ENCODE measurements at regions not wholly inside any gene's neighbourhood (a gene's known extent, or its start where the extent isn't known, plus 50 kb on each side); places are given as distances from the start of the nearest gene placed in this dataset.
"Not testable (repeated sequence)": the region's sequence is repeated elsewhere in the genome, so short reads cannot be mapped to it uniquely, and the experiment has no call there.

DNA sequence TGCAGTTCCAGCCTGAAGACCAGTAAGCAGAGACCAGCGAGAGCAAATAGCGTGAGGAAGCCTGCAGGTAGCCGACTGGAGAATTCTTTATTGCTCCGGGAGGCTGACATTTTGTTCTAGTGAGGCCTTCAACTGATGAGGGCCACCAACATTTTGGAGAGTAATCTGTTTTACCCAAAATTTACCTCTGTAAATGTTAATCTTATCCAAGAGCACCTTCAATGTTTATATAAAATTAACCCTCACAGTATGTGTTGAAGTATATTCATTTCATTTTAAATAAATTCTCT, 546.4 kb upstream of the SLITRK5 start:
- no peak for DNase-seq

DNA sequence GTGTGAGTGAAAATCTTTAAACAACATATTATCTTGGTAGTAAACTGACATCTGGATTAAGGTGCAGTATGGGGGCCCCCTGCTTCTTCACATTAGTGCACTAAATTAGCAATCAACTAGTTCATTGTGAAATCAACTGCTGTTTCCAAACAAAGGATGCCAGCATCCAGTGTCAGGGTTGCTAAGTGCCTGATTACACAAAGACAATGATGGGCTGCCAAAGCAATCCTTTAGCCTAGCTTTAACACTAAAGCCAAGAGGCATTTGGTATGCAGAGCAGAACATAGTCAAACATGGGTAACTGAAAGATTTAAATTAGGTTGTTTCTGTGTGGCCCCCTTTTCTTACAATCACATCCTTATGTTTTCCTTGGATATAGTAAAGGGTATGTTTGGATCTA, 543.1 kb upstream of the SLITRK5 start:
- DNase-seq: no peak

GRCh38 chr13:87128491-87128890, 542.7 kb upstream of the SLITRK5 start:
- no peak for DNase-seq

- DNase-seq: no peak
These were observed 541.4 kb upstream of the SLITRK5 start for GRCh38 chr13:87129602-87130300.

DNA sequence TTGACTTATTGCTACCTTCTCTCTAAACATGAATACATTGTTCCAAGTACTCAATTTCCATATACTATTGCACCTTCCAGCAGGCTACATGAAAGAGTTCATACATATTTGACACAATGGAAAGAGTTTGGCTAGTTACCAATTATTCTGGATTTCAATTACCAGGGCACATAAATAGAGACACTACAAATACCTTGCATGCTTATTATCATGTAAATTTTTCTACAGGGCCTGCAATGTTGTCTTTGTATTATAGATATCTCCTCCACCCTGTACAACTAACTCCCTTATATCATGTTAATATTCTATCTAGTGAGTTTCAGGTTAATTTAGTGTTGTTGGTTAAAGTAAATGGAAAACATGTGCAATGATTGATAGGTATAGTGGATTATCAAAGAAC, 540.7 kb upstream of the SLITRK5 start:
- DNase-seq: no peak

DNA sequence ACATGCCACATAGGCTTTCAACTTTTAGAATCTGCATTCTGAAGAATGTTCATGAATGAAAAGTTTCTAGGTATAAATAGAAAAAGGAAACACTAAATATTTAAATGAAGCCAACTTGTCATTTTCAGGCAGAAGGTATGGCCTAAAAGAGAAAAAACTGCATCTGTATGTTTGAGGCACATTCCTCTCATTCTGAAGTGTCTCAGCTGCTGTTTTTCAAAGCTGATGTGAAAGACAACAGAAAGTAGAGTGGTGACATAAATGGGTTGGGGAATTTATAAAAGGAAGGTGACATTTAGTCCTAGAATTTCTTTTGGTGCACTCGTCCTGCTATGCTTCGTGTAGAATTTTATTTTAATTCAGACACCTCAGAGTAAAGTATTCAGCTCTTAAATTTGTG, 539.6 kb upstream of the SLITRK5 start:
- DNase-seq: no peak

DNA sequence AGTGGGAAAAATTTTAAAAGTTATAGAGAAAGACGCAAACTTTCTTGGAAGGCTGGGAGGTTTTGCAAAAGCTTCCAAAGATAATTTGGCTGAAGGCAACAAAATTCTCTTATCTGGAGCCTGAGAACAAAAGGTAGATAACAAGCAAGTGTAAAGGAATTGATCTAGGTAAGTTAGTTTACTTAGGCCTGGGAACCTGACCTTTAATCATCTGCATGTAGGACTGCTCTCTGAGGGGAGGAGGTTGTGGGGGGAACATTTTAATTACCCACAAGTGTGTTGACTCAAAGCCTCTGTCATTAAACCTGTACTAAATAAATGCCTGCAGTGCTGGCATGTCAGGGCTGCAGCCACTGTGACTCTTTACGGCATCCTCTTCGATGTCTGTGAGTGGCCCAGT, 532.3 kb upstream of the SLITRK5 start:
- no peak for DNase-seq

GRCh38 chr13:87147076-87147475, 524.1 kb upstream of the SLITRK5 start:
- DNase-seq: no peak

GRCh38 chr13:87153371-87153770, 517.8 kb upstream of the SLITRK5 start:
- DNase-seq: no peak

DNA sequence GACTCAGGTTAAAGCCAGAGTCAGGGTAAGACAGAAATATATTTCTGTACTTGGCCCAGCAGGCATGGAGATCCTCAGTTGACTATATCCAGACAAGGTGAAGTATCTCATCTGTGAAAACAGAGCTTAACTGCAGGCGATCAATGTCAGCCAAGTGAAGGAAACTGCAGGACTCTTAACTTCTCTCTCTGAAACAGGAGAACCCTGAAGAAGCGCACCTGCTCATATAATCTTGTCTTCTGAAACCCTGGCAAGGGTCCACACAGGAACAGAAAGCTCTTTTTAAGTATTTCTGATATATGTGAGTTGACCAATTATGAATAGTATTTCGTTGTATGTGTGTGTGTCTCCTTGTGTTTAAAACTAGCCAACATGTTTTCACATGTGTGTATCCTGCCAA, 504.8 kb upstream of the SLITRK5 start:
- no peak for DNase-seq

GRCh38 chr13:87168390-87168789, 502.8 kb upstream of the SLITRK5 start:
- no peak for DNase-seq

DNA sequence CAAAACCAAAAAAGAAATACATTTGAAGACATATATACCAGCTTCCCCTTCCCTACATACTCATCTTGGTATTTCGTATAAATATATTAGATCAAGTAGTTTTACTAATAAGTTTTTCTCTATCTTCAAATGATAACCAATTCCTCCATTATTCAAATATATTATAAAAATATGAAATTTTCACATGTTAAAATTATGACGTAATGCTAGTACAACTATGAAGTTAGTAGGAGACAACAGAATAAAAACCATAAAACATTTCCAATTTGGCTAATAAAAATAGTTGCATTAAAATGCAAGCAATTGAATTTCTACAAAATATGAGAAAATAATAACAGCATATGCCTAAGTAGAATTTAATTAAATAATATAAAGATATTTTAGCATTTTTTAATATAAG, 501.8 kb upstream of the SLITRK5 start:
- DNase-seq: no peak

GRCh38 chr13:87172166-87172835, 498.9 kb upstream of the SLITRK5 start:
- no peak for DNase-seq

- not testable (repeated sequence) for DNase-seq
These were observed 486.0 kb upstream of the SLITRK5 start for GRCh38 chr13:87185138-87185537.

DNA sequence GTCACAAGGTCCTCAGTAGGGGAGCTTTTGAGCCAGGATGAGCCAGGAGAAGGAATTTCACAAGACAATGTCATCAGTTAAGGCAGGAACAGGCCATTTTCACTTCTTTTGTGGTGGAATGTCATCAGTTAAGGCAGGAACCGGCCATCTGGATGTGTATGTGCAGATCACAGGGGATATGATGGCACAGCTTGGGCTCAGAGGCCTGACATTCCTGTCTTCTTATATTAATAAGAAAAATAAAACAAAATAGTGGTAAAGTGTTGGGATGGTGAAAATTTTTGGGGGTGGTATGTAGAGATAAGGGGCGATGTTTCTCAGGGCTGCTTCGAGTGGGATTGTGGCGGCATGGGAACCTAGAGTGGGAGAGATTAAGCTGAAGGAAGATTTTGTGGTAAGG, 484.5 kb upstream of the SLITRK5 start:
- not testable (repeated sequence) for DNase-seq

DNA sequence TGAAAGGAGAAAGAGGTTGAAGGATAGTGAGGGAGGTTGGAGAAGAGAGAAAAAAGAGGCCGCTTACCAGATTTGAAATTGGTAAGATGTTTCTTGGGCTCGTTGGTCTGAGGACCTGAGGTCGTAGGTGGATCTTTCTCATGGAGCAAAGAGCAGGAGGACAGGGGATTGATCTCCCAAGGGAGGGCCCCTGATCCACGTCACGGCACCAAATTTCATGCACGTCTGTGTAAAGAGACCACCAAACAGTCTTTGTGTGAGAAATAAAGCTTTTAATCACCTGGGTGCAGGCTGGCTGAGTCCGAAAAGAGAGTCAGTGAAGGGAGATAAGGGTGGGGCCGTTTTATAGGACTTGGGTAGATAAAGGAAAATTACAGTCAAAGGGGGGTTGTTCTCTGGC, 479.7 kb upstream of the SLITRK5 start:
- not testable (repeated sequence) for DNase-seq

- no peak for DNase-seq
These were observed 472.8 kb upstream of the SLITRK5 start for GRCh38 chr13:87198371-87198770.

DNA sequence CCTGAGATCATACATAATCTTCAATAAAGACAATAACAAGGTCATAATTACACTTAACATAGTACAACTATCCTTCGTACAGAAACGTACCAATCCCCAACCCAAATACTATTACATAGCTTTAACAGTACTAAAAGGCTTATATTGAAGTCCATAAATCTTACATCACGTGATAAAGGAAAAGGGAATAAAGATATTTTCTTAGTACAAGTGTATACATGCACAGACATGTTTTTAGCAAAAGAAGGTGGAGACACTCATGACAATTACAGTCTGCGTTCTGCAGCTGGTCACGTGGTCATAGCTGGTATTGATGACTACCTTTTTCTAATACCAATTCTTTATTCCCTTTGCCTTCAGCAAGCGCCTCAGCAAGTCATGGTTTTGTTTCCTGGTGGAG, 464.5 kb upstream of the SLITRK5 start:
- no peak for DNase-seq

DNA sequence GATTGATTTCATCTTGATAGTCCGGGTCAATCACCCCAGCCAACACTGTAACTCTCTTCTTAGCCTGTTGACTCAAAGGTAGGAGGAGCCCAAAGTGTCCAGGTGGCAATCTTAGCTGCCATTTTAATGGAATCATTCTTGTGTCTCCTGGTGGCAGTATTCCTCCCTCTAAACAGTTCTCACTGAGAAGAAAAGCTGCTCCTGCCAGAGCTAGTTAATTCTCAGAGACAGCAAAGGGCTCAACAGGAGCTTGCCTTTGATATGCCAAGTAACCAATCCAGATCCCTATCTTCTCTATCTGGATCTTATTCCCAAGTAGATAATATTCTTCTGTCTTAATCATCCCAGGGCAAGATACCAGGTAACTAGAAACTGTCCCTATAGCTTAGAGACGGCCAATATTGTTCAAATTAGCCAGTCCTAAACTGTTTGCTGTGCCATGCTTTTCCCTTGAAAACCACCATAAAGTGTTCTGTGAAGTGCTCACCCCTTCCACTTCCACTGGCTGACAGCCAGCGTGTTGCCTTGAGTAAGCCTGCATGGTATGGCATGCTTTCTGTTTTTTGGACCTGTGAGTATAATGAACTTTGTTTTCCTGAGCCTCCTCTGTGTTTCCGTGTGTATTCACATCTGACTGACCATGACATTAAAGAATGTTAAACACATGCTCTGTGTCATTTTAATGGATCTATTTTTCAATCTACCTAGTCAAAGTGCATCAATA, 463.7 kb upstream of the SLITRK5 start:
- DNase-seq: no peak

GRCh38 chr13:87208636-87209035, 462.5 kb upstream of the SLITRK5 start:
- DNase-seq: no peak

DNA sequence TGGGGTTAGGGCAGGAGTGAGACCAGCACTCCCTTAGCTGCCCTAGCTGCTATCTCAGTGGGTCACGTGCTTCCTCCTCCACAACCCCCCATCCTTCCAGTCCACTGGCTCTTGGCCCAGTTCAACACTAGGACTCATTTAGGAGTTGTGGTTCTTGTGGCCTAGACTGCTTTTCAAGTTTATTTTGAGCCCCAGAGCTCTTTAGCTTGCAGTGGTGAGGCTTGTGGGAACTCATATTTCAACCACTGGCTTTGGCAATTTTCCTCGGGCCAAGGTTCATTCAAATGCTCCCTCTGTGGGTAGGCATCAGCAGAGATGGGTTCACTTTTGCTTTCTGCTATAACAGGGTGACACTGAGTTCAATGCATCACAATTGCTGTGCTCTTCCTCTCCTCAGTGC, 436.2 kb upstream of the SLITRK5 start:
- DNase-seq: no peak

DNA sequence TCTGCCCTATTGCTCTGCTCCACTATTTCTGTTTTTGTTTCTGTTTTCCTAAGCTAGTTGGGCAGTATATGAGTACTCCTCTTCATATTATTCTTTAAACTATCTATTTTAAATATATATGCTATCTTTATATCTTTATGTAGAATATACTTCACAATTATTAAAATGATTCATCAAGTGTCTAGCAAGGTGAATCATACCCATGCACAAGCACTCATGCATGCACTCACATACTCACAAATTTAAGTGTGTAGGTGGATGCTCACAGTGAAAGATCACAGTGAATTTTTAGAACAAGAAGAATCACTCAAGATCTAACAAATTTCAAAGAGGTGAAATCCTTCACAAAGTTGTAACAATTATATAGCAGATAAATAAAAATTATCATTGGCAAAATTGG, 435.6 kb upstream of the SLITRK5 start:
- no peak for DNase-seq

GRCh38 chr13:87244256-87244890, 426.8 kb upstream of the SLITRK5 start:
- DNase-seq: no peak

- DNase-seq: not testable (repeated sequence)
These were observed 421.3 kb upstream of the SLITRK5 start for GRCh38 chr13:87249847-87250246.

Measured in stimulated activated CD4-positive, alpha-beta T cell treated with anti-CD3 and anti-CD28 coated beads, Interleukin-4, amount 100 ng/mL, for 4 hours (primary cell).